ENCODE measurements at regions not wholly inside any gene's neighbourhood (a gene's known extent, or its start where the extent isn't known, plus 50 kb on each side); places are given as distances from the start of the nearest gene placed in this dataset.
"Not testable (repeated sequence)": the region's sequence is repeated elsewhere in the genome, so short reads cannot be mapped to it uniquely, and the experiment has no call there.

- no peaks in the 10 kb centered on the region for H4K20me1 ChIP-seq
- no peak overlapping the region for H3K27ac ChIP-seq
- H3K4me3 ChIP-seq, result no peak overlapping the region
- no peaks in the 10 kb centered on the region for H3K27me3 ChIP-seq
- no peak overlapping the region for H3K9ac ChIP-seq
- no peak for TF ChIP-seq Cebpa-rat (IDR thresholded peaks at IDR 0.05)
- no peak overlapping the region for H3K4me2 ChIP-seq
- no peaks in the 10 kb centered on the region for H3K36me3 ChIP-seq
- H3K9me3 ChIP-seq, result no peaks in the 10 kb centered on the region
- no peaks in the 10 kb centered on the region for H3K4me1 ChIP-seq
Observed at GRCh38 chr14:22203036-22203435, 386.0 kb downstream of the DAD1 start.

- Histone ChIP-seq H3K9me3 (no peaks in the 10 kb centered on the region), H3K4me1 (no peaks in the 10 kb centered on the region), H4K20me1 (no peaks in the 10 kb centered on the region), H3K4me3 (no peak overlapping the region), H3K4me2 (no peak overlapping the region), H3K36me3 (no peaks in the 10 kb centered on the region), H3K27me3 (no peaks in the 10 kb centered on the region), H3K9ac (no peak overlapping the region), H3K27ac (no peak overlapping the region)
- no peak for TF ChIP-seq Cebpa-rat (IDR thresholded peaks at IDR 0.05)
Observed at GRCh38 chr14:22202313-22202712, 386.7 kb downstream of the DAD1 start.

GRCh38 chr14:22200977-22201605, 387.9 kb downstream of the DAD1 start:
- Histone ChIP-seq H4K20me1 (no peaks in the 10 kb centered on the region), H3K9ac (no peak overlapping the region), H3K4me3 (no peak overlapping the region), H3K36me3 (no peaks in the 10 kb centered on the region), H3K27ac (no peak overlapping the region), H3K27me3 (no peaks in the 10 kb centered on the region), H3K4me2 (no peak overlapping the region), H3K9me3 (no peaks in the 10 kb centered on the region), H3K4me1 (no peaks in the 10 kb centered on the region)
- TF ChIP-seq Cebpa-rat (IDR thresholded peaks at IDR 0.05), result no peak

- H3K9ac ChIP-seq, H3K27me3 ChIP-seq, H3K27ac ChIP-seq, H3K36me3 ChIP-seq, H3K9me3 ChIP-seq, H3K4me2 ChIP-seq, H4K20me1 ChIP-seq, H3K4me1 ChIP-seq, H3K4me3 ChIP-seq: not testable (repeated sequence)
Observed at GRCh38 chr14:22200131-22200530, 388.9 kb downstream of the DAD1 start.

GRCh38 chr14:22194664-22195063, 394.4 kb downstream of the DAD1 start:
- Histone ChIP-seq H3K9ac (no peak overlapping the region), H3K9me3 (no peaks in the 10 kb centered on the region), H3K4me1 (no peaks in the 10 kb centered on the region), H3K36me3 (no peaks in the 10 kb centered on the region), H3K27me3 (no peaks in the 10 kb centered on the region), H3K4me3 (no peak overlapping the region), H3K27ac (no peak overlapping the region), H4K20me1 (no peaks in the 10 kb centered on the region), H3K4me2 (no peak overlapping the region)
- no peak for TF ChIP-seq Cebpa-rat (IDR thresholded peaks at IDR 0.05)

- H3K27ac ChIP-seq, result no peak overlapping the region
Observed at GRCh38 chr14:22190411-22191191, 398.4 kb downstream of the DAD1 start.

GRCh38 chr14:22189881-22190280, 399.1 kb downstream of the DAD1 start:
- H3K4me2 ChIP-seq, result no peak overlapping the region
- H3K27me3 ChIP-seq, result no peaks in the 10 kb centered on the region
- H3K9me3 ChIP-seq, result no peaks in the 10 kb centered on the region
- TF ChIP-seq Cebpa-rat (IDR thresholded peaks at IDR 0.05), result no peak
- H3K9ac ChIP-seq, result no peak overlapping the region
- H3K36me3 ChIP-seq, result no peaks in the 10 kb centered on the region
- no peaks in the 10 kb centered on the region for H4K20me1 ChIP-seq
- no peak overlapping the region for H3K27ac ChIP-seq
- H3K4me1 ChIP-seq, result no peaks in the 10 kb centered on the region
- no peak overlapping the region for H3K4me3 ChIP-seq

More at GRCh38 chr14:22190411-22191191, 398.4 kb downstream of the DAD1 start:
- Histone ChIP-seq H4K20me1 (no peaks in the 10 kb centered on the region), H3K4me2 (no peak overlapping the region), H3K27me3 (no peaks in the 10 kb centered on the region), H3K4me3 (no peak overlapping the region), H3K9ac (no peak overlapping the region), H3K36me3 (no peaks in the 10 kb centered on the region), H3K4me1 (no peaks in the 10 kb centered on the region), H3K9me3 (no peaks in the 10 kb centered on the region)
- TF ChIP-seq Cebpa-rat (IDR thresholded peaks at IDR 0.05), result no peak

GRCh38 chr14:22188318-22188717, 400.7 kb downstream of the DAD1 start:
- no peak overlapping the region for H3K4me2 ChIP-seq
- no peaks in the 10 kb centered on the region for H3K36me3 ChIP-seq
- H3K9ac ChIP-seq, result no peak overlapping the region
- no peaks in the 10 kb centered on the region for H4K20me1 ChIP-seq
- no peaks in the 10 kb centered on the region for H3K4me1 ChIP-seq
- H3K4me3 ChIP-seq, result no peak overlapping the region
- H3K9me3 ChIP-seq, result no peaks in the 10 kb centered on the region
- no peaks in the 10 kb centered on the region for H3K27me3 ChIP-seq
- no peak for TF ChIP-seq Cebpa-rat (IDR thresholded peaks at IDR 0.05)
- H3K27ac ChIP-seq, result no peak overlapping the region

- H3K9me3 ChIP-seq, result no peaks in the 10 kb centered on the region
- no peak overlapping the region for H3K27ac ChIP-seq
- no peak for TF ChIP-seq Cebpa-rat (IDR thresholded peaks at IDR 0.05)
- H3K4me2 ChIP-seq, result no peak overlapping the region
- no peaks in the 10 kb centered on the region for H3K4me1 ChIP-seq
- no peak overlapping the region for H3K4me3 ChIP-seq
- no peaks in the 10 kb centered on the region for H3K27me3 ChIP-seq
- no peaks in the 10 kb centered on the region for H3K36me3 ChIP-seq
- H4K20me1 ChIP-seq, result no peaks in the 10 kb centered on the region
- no peak overlapping the region for H3K9ac ChIP-seq
Observed at GRCh38 chr14:22185789-22186188, 403.2 kb downstream of the DAD1 start.

GRCh38 chr14:22185191-22185590, 403.8 kb downstream of the DAD1 start:
- Histone ChIP-seq H3K9me3 (no peaks in the 10 kb centered on the region), H3K9ac (no peak overlapping the region), H3K4me3 (no peak overlapping the region), H3K27ac (no peak overlapping the region), H3K27me3 (no peaks in the 10 kb centered on the region), H4K20me1 (no peaks in the 10 kb centered on the region), H3K4me1 (no peaks in the 10 kb centered on the region), H3K36me3 (no peaks in the 10 kb centered on the region), H3K4me2 (no peak overlapping the region)
- no peak for TF ChIP-seq Cebpa-rat (IDR thresholded peaks at IDR 0.05)

Measured in BLaER1 (cell line).